SK-N-SH treated with all-trans-retinoic acid at 6 μM for 48 hours (cell line): ENCODE measurements at regions not wholly inside any gene's neighbourhood (a gene's known extent, or its start where the extent isn't known, plus 50 kb on each side); places are given as distances from the start of the nearest gene placed in this dataset.

Experiments used
- ATAC-seq: fragments of 200-7000 bp; cut with Tn5 transposase; 3 replicates; pipeline ENCODE4 v1.9.1; 2020; ENCODE audit warnings: mild to moderate bottlenecking, moderate library complexity
- ARNTL ChIP-seq: fragments of 450-650 bp; formaldehyde crosslinking; IDR thresholded peaks from 2 replicates; pipeline ENCODE4 v1.5.0; 2020; ENCODE audit warnings: low read depth, mild to moderate bottlenecking, moderate library complexity, borderline replicate concordance
- BACH2 ChIP-seq: fragments of 250-450 bp; sonication (Bioruptor Pico); IDR thresholded peaks from 2 replicates; pipeline ENCODE4 v1.9.0; 2021; ENCODE audit warnings: mild to moderate bottlenecking, borderline replicate concordance
- CSDC2 ChIP-seq: fragments of 250-450 bp; sonication (Bioruptor Pico); IDR thresholded peaks from 2 replicates; pipeline ENCODE4 v1.5.0; 2020; ENCODE audit warnings: mild to moderate bottlenecking, moderate library complexity
- ESRRG ChIP-seq: fragments of 250-450 bp; sonication (Bioruptor Pico); IDR thresholded peaks from 2 replicates; pipeline ENCODE4 v1.6.1; 2021; ENCODE audit warnings: mild to moderate bottlenecking
- GLIS3 ChIP-seq: fragments of 250-450 bp; sonication (Bioruptor Pico); IDR thresholded peaks from 2 replicates; pipeline ENCODE4 v1.5.0; 2020; ENCODE audit warnings: mild to moderate bottlenecking, moderate library complexity
- ISL1 ChIP-seq: fragments of 250-450 bp; sonication (Bioruptor Pico); IDR thresholded peaks from 2 replicates; pipeline ENCODE4 v2.1.2; 2022; ENCODE audit warnings: mild to moderate bottlenecking, moderate library complexity
- OSR1 ChIP-seq: fragments of 250-450 bp; sonication (Bioruptor Pico); IDR thresholded peaks from 2 replicates; pipeline ENCODE4 v1.8.0; 2022; ENCODE audit warnings: moderate library complexity, mild to moderate bottlenecking, inconsistent platforms
- PPARA ChIP-seq: fragments of 250-450 bp; sonication (Bioruptor Pico); IDR thresholded peaks from 2 replicates; pipeline ENCODE4 v1.5.0; 2020; ENCODE audit warnings: mild to moderate bottlenecking, borderline replicate concordance
- RARB ChIP-seq: fragments of 250-450 bp; sonication (Bioruptor Pico); IDR thresholded peaks from 2 replicates; pipeline ENCODE4 v1.8.0; 2021; ENCODE audit warnings: mild to moderate bottlenecking, moderate library complexity
- SNAI2 ChIP-seq: fragments of 250-450 bp; sonication (Bioruptor Pico); IDR thresholded peaks from 2 replicates; pipeline ENCODE4 v1.5.0; 2020; ENCODE audit warnings: mild to moderate bottlenecking, moderate library complexity
- TCF4 ChIP-seq: fragments of 250-450 bp; sonication (Bioruptor Pico); IDR thresholded peaks from 2 replicates; pipeline ENCODE4 v1.8.0; 2021; ENCODE audit warnings: mild to moderate bottlenecking, moderate library complexity, borderline replicate concordance
- TOX ChIP-seq: fragments of 250-450 bp; sonication (Bioruptor Pico); IDR thresholded peaks from 2 replicates; pipeline ENCODE4 v1.8.0; 2021; ENCODE audit warnings: mild to moderate bottlenecking, moderate library complexity, borderline replicate concordance
- ZC3H10 ChIP-seq: fragments of 250-450 bp; sonication (Bioruptor Pico); IDR thresholded peaks from 2 replicates; pipeline ENCODE4 v1.5.1; 2021; ENCODE audit warnings: mild to moderate bottlenecking, moderate library complexity
- ZFP3 ChIP-seq: fragments of 250-450 bp; sonication (Bioruptor Pico); IDR thresholded peaks from 2 replicates; pipeline ENCODE4 v1.5.0; 2020; ENCODE audit warnings: mild to moderate bottlenecking, moderate library complexity
- ZFP30 ChIP-seq: fragments of 450-650 bp; formaldehyde crosslinking; IDR thresholded peaks from 2 replicates; pipeline ENCODE4 v1.5.0; 2022; ENCODE audit warnings: mild to moderate bottlenecking, moderate library complexity
- ZNF565 ChIP-seq: fragments of 450-650 bp; formaldehyde crosslinking; conservative IDR thresholded peaks from 2 replicates; pipeline ENCODE4 v1.5.0; 2020; ENCODE audit warnings: low read depth, mild to moderate bottlenecking, moderate library complexity
- ZNF70 ChIP-seq: fragments of 450-650 bp; formaldehyde crosslinking; IDR thresholded peaks from 2 replicates; pipeline ENCODE4 v1.5.0; 2020; ENCODE audit warnings: mild to moderate bottlenecking, moderate library complexity
- ZNF8 ChIP-seq: fragments of 450-650 bp; formaldehyde crosslinking; IDR thresholded peaks from 2 replicates; pipeline ENCODE4 v1.5.0; 2020; ENCODE audit warnings: mild to moderate bottlenecking, moderate library complexity
- TF ChIP-seq, protein P1 (sequence below): fragments of 250-450 bp; sonication (Bioruptor Pico); IDR thresholded peaks from 2 replicates; pipeline ENCODE4 v1.5.1; 2021; ENCODE audit warnings: mild to moderate bottlenecking, moderate library complexity
- TF ChIP-seq, protein P2 (sequence below): fragments of 250-450 bp; sonication (Bioruptor Pico); IDR thresholded peaks from 2 replicates; pipeline ENCODE4 v1.8.0; 2020; ENCODE audit warnings: mild to moderate bottlenecking, moderate library complexity, borderline replicate concordance
- TF ChIP-seq, protein P3 (sequence below): fragments of 250-450 bp; sonication (Bioruptor Pico); IDR thresholded peaks from 2 replicates; pipeline ENCODE4 v1.5.0; 2020; ENCODE audit warnings: mild to moderate bottlenecking, moderate library complexity

DNA sequence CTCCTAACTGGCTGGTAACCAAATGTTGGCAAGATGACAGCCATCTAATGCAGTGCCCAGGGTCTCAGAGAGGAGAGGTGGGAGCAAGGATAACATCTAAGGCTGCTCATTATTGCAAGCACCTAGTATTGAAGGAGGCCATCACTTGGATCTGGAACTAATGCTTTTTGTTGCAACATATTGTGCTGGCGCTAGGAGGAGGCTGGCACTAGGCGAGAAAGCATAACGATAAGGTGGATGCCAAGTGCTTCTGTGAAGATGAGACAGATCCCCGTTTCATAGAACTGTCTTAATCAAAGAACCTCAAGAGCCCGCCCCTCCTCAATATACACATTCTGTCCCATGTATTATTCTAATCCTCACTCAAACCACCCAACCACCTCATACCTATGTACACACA, 774.0 kb downstream of the VRK1 start:
- ATAC-seq = no peak
- TF ChIP-seq, protein P1, sequence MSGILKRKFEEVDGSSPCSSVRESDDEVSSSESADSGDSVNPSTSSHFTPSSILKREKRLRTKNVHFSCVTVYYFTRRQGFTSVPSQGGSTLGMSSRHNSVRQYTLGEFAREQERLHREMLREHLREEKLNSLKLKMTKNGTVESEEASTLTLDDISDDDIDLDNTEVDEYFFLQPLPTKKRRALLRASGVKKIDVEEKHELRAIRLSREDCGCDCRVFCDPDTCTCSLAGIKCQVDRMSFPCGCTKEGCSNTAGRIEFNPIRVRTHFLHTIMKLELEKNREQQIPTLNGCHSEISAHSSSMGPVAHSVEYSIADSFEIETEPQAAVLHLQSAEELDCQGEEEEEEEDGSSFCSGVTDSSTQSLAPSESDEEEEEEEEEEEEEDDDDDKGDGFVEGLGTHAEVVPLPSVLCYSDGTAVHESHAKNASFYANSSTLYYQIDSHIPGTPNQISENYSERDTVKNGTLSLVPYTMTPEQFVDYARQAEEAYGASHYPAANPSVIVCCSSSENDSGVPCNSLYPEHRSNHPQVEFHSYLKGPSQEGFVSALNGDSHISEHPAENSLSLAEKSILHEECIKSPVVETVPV = no peak
- TF ChIP-seq GLIS3 (CRISPR knock-in tag) (no peak), TCF4 (CRISPR knock-in tag) (no peak), RARB (CRISPR knock-in tag) (no peak), OSR1 (no peak), TOX (no peak), ZFP30 (CRISPR knock-in tag) (no peak)
- TF ChIP-seq, protein P2, sequence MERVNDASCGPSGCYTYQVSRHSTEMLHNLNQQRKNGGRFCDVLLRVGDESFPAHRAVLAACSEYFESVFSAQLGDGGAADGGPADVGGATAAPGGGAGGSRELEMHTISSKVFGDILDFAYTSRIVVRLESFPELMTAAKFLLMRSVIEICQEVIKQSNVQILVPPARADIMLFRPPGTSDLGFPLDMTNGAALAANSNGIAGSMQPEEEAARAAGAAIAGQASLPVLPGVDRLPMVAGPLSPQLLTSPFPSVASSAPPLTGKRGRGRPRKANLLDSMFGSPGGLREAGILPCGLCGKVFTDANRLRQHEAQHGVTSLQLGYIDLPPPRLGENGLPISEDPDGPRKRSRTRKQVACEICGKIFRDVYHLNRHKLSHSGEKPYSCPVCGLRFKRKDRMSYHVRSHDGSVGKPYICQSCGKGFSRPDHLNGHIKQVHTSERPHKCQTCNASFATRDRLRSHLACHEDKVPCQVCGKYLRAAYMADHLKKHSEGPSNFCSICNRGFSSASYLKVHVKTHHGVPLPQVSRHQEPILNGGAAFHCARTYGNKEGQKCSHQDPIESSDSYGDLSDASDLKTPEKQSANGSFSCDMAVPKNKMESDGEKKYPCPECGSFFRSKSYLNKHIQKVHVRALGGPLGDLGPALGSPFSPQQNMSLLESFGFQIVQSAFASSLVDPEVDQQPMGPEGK (CRISPR knock-in tag) = no peak

DNA sequence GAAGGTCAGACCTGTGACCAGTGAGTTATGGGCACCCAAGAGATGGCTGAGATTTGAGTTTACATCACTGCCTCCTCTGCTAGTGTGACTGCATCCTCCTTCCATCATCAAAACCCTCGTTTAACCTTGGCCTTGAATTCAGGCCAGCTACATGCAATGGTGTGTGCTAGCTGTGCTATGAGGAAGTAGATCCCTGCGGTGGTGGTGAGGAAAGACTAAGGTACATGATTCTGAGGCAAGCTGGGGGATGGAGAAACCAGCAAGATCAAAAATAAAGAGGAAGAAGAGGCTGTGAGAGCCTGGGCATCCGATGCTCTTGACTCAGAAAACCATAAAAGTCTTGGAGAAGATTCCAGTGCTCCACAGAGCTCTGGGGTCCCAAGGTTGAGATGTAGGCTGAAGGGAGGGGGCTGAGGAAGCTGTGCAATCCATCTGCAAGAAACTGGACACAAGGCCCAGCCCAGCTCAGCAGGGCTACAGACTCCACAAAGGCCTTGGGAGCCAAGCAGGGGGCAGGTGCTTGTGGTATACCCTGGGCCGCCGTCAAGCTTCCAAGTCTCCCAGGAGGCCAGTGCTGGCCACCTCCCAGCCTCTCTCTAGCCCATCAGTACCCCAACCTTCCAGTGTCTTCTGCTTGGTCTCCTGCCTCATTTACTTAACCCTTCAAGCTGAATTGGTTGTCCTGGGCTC, 774.8 kb downstream of the VRK1 start:
- TF ChIP-seq, protein P3, sequence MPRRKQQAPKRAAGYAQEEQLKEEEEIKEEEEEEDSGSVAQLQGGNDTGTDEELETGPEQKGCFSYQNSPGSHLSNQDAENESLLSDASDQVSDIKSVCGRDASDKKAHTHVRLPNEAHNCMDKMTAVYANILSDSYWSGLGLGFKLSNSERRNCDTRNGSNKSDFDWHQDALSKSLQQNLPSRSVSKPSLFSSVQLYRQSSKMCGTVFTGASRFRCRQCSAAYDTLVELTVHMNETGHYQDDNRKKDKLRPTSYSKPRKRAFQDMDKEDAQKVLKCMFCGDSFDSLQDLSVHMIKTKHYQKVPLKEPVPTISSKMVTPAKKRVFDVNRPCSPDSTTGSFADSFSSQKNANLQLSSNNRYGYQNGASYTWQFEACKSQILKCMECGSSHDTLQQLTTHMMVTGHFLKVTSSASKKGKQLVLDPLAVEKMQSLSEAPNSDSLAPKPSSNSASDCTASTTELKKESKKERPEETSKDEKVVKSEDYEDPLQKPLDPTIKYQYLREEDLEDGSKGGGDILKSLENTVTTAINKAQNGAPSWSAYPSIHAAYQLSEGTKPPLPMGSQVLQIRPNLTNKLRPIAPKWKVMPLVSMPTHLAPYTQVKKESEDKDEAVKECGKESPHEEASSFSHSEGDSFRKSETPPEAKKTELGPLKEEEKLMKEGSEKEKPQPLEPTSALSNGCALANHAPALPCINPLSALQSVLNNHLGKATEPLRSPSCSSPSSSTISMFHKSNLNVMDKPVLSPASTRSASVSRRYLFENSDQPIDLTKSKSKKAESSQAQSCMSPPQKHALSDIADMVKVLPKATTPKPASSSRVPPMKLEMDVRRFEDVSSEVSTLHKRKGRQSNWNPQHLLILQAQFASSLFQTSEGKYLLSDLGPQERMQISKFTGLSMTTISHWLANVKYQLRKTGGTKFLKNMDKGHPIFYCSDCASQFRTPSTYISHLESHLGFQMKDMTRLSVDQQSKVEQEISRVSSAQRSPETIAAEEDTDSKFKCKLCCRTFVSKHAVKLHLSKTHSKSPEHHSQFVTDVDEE (CRISPR knock-in tag) = no peak
- TF ChIP-seq TCF4 (CRISPR knock-in tag) (no peak), ZFP30 (CRISPR knock-in tag) (no peak), ZNF70 (no peak), ZNF8 (CRISPR knock-in tag) (no peak)
- TF ChIP-seq, protein P2 (CRISPR knock-in tag) = no peak
- TF ChIP-seq, protein P1 = no peak
- no peak for ATAC-seq

DNA sequence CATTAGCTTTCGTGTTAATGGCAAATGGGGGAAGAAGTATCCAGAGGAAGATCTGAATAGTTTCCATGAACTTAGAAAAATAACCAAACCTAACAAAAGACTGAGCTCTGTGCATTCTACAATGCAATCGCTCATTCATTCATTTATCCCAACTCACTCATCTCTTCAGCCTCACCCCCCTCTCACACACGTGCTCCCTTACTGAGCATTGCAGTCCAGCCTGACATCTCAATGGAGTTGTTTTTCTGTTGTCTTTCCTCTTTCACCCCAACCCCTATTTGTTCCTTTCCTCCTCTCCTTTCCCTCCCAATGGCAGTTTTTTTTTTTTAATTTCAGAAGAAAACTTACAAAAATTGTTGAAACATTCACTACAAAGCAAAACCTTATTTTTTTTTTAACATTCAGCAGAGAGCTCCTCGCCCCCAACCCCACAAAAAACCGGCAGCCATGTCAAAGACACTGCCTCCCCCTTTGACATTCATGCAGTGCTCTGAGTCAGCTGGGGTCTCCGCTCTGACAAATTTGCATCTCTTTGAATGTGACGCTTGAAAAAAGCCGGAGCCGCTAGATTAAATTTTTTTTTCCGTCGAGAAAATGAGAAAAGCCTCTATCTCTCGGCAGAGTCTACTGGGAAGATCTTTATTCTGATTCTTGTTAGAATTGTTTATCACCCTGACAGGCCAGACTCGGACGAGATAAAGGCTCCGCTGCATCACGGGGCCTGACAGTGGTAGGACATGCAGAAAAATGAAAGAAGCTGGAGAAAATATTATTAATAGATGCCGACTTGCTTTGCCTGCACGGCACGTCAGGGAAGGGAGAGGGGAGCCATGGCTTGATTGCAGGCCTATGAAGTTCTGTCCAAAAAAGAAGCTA, 775.6 kb downstream of the VRK1 start:
- ATAC-seq = no peak

DNA sequence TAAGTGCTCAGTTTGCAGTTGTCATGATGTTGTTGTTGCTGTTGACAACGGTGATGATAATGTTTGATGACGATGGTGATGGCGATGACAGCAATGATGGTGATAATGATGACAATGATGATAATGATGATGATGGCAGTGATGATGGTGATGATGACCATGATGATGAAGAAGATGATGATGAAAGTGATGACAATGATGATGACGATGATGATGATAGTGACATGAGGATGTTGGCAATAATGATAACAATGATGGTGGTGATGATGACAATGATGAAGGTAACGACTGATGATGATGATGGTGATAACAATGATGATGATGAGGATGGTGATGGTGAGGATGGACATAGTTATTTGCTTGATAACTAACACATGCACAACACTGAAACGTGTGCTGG, 778.5 kb downstream of the VRK1 start:
- no peak for ATAC-seq
- TF ChIP-seq ZFP3 (CRISPR knock-in tag) (no peak), BACH2 (CRISPR knock-in tag) (no peak), ARNTL (CRISPR knock-in tag) (no peak), SNAI2 (CRISPR knock-in tag) (no peak), ZFP30 (CRISPR knock-in tag) (no peak), PPARA (CRISPR knock-in tag) (no peak), GLIS3 (CRISPR knock-in tag) (no peak), TCF4 (CRISPR knock-in tag) (no peak), ZNF565 (no peak), OSR1 (no peak), ZC3H10 (CRISPR knock-in tag) (no peak), TOX (no peak)
- TF ChIP-seq, protein P2 (CRISPR knock-in tag) = no peak

More for the DNA sequence above, 775.6 kb downstream of the VRK1 start:
- no peak for TF ChIP-seq SNAI2 (CRISPR knock-in tag)
- no peak for TF ChIP-seq ZFP30 (CRISPR knock-in tag)
- no peak for TF ChIP-seq ESRRG (CRISPR knock-in tag)
- no peak for TF ChIP-seq TCF4 (CRISPR knock-in tag)
- TF ChIP-seq ZNF70 = no peak
- TF ChIP-seq ZNF565 = no peak
- no peak for TF ChIP-seq CSDC2 (CRISPR knock-in tag)
- TF ChIP-seq PPARA (CRISPR knock-in tag) = no peak
- TF ChIP-seq ISL1 (CRISPR knock-in tag) = no peak
- no peak for TF ChIP-seq OSR1
- no peak for TF ChIP-seq BACH2 (CRISPR knock-in tag)
